ENCODE measurements at regions not wholly inside any gene's neighbourhood (a gene's known extent, or its start where the extent isn't known, plus 50 kb on each side); places are given as distances from the start of the nearest gene placed in this dataset.
A peak's percentile ranks its signal among the peaks of the same experiment; 100 is the strongest.

DNA sequence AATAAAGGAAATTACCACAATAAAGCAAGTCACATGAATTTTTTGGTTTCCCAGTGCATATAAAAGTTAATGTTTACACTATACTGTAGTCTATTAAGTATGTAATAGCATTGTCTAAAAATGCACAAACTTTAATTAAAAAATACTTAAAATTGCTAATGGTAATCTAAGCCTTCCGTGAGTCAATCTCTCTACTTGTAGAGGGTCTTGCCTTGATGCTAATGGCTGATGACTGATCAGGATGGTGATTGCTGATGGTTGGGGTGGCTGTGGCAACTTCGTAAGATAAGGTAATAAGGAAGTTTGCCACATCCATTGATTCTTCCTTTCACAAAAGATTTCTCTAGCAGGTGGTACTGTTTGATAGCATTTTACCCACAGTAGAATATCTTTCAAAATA lies 466.6 kb upstream of the PROX1 start:
- TF ChIP-seq CTCF (IDR thresholded peaks at IDR 0.05), result no peak
- no peak for TF ChIP-seq EZH2 (IDR thresholded peaks at IDR 0.05)
- TF ChIP-seq EZH2phosphoT487 (IDR thresholded peaks at IDR 0.05), result no peak
- no peak overlapping the region for H3K27ac Mint-ChIP-seq
- H3K27me3 Mint-ChIP-seq (ENCODE audit: insufficient read depth, low read depth), result no peaks in the 10 kb centered on the region
- Histone ChIP-seq H3F3A (ENCODE audit: low read depth) (no peaks in the 10 kb centered on the region), H3K4me3 (no peak overlapping the region), H3K27ac (no peak overlapping the region), H3K79me2 (ENCODE audit: low read depth) (no peaks in the 10 kb centered on the region), H3K4me2 (no peak overlapping the region), H2AFZ (replicated peaks) (no peak overlapping the region), H3K4me1 (no peaks in the 10 kb centered on the region), H4K20me1 (ENCODE audit: low read depth) (no peaks in the 10 kb centered on the region), H3K9ac (no peak overlapping the region), H3K27me3 (no peaks in the 10 kb centered on the region), H3K36me3 (no peaks in the 10 kb centered on the region), H3K9me3 (ENCODE audit: low read depth) (no peaks in the 10 kb centered on the region)
- no peaks in the 10 kb centered on the region for H3K36me3 Mint-ChIP-seq
- H3K9me3 Mint-ChIP-seq, result peaks cover 7% of the 10 kb centered on the region
- H3K4me3 Mint-ChIP-seq, result no peak overlapping the region
- H3K4me1 Mint-ChIP-seq, result peaks cover 7% of the 10 kb centered on the region
- no peak for DNase-seq (ENCODE audit: low spot score)

GRCh38 chr1:213523781-213524398 lies 463.9 kb upstream of the PROX1 start:
- Histone ChIP-seq H3K27ac (no peak overlapping the region), H3F3A (ENCODE audit: low read depth) (no peaks in the 10 kb centered on the region), H3K4me2 (no peak overlapping the region), H3K9ac (no peak overlapping the region), H3K4me1 (no peaks in the 10 kb centered on the region), H2AFZ (replicated peaks) (no peak overlapping the region), H3K27me3 (no peaks in the 10 kb centered on the region), H3K9me3 (ENCODE audit: low read depth) (no peaks in the 10 kb centered on the region), H3K79me2 (ENCODE audit: low read depth) (no peaks in the 10 kb centered on the region), H3K4me3 (no peak overlapping the region), H4K20me1 (ENCODE audit: low read depth) (no peaks in the 10 kb centered on the region), H3K36me3 (no peaks in the 10 kb centered on the region)
- peaks cover 7% of the 10 kb centered on the region for H3K9me3 Mint-ChIP-seq
- H3K4me1 Mint-ChIP-seq, result peaks cover 6% of the 10 kb centered on the region
- no peaks in the 10 kb centered on the region for H3K27me3 Mint-ChIP-seq (ENCODE audit: insufficient read depth, low read depth)
- no peak overlapping the region for H3K27ac Mint-ChIP-seq
- H3K4me3 Mint-ChIP-seq, result no peak overlapping the region
- no peaks in the 10 kb centered on the region for H3K36me3 Mint-ChIP-seq
- TF ChIP-seq EZH2phosphoT487 (IDR thresholded peaks at IDR 0.05) (no peak), CTCF (IDR thresholded peaks at IDR 0.05) (no peak), EZH2 (IDR thresholded peaks at IDR 0.05) (no peak)
- peak; percentile 13 for DNase-seq (ENCODE audit: low spot score)

DNA sequence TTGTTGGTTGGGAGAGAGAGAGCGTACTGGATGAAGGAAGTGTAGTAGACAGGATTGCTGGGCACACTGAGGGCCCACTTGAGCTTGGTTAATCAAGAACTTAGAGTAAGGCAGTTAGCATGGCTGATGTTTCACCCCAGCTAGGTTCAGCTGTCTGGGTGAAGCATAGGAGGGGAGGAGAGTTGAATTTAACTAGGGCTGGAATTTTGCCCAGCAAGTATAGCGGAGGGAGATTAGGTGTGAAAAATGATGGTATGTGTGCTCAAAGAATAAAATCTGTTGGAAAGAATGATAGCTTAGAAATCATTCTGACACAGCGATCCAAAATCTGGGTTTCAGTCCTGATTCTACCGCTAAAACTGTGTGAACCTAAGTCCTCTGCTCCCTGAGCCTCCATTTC lies 461.5 kb upstream of the PROX1 start:
- H3K4me3 Mint-ChIP-seq, result no peak overlapping the region
- no peaks in the 10 kb centered on the region for H4K20me1 ChIP-seq (ENCODE audit: low read depth)
- no peaks in the 10 kb centered on the region for H3F3A ChIP-seq (ENCODE audit: low read depth)
- DNase-seq (ENCODE audit: low spot score), result no peak
- no peaks in the 10 kb centered on the region for H3K36me3 Mint-ChIP-seq
- H3K4me1 Mint-ChIP-seq, result no peaks in the 10 kb centered on the region
- TF ChIP-seq EZH2 (IDR thresholded peaks at IDR 0.05) (no peak), CTCF (IDR thresholded peaks at IDR 0.05) (no peak), EZH2phosphoT487 (IDR thresholded peaks at IDR 0.05) (no peak)
- no peak overlapping the region for H3K27ac ChIP-seq
- no peaks in the 10 kb centered on the region for H3K4me1 ChIP-seq
- no peaks in the 10 kb centered on the region for H3K9me3 ChIP-seq (ENCODE audit: low read depth)
- H3K79me2 ChIP-seq (ENCODE audit: low read depth), result no peaks in the 10 kb centered on the region
- no peak overlapping the region for H2AFZ ChIP-seq (replicated peaks)
- no peak overlapping the region for H3K27ac Mint-ChIP-seq
- H3K4me3 ChIP-seq, result no peak overlapping the region
- H3K27me3 Mint-ChIP-seq (ENCODE audit: insufficient read depth, low read depth), result no peaks in the 10 kb centered on the region
- no peak overlapping the region for H3K9ac ChIP-seq
- H3K36me3 ChIP-seq, result no peaks in the 10 kb centered on the region
- H3K27me3 ChIP-seq, result no peaks in the 10 kb centered on the region
- no peak overlapping the region for H3K4me2 ChIP-seq
- peaks cover 4% of the 10 kb centered on the region for H3K9me3 Mint-ChIP-seq

Measured in neural progenitor cell (in vitro differentiated cells).